NCI-H146 treated with DMSO at 0.1 percent for 48 hours (cell line): ENCODE measurements at regions not wholly inside any gene's neighbourhood (a gene's known extent, or its start where the extent isn't known, plus 50 kb on each side); places are given as distances from the start of the nearest gene placed in this dataset.
"Not testable (repeated sequence)": the region's sequence is repeated elsewhere in the genome, so short reads cannot be mapped to it uniquely, and the experiment has no call there.

ENCODE experiments used
- DNase-seq: peaks from one replicate; lab custom pipeline; 2025; ENCODE audit not compliant: unreplicated experiment; lab: John Stamatoyannopoulos, UW

GRCh38 chr17:27090450-27091042 lies 203.4 kb upstream of the WSB1 start:
- DNase-seq: not testable (repeated sequence)

- DNase-seq: no peak
Measured at GRCh38 chr17:27091043-27091497, 202.8 kb upstream of the WSB1 start.

GRCh38 chr17:27094179-27094578 lies 199.7 kb upstream of the WSB1 start:
- not testable (repeated sequence) for DNase-seq

- DNase-seq: not testable (repeated sequence)
Measured at GRCh38 chr17:27095821-27096220, 198.1 kb upstream of the WSB1 start.

- not testable (repeated sequence) for DNase-seq
Measured at GRCh38 chr17:27099266-27099665, 194.6 kb upstream of the WSB1 start.

- not testable (repeated sequence) for DNase-seq
Measured at GRCh38 chr17:27104605-27105221, 189.2 kb upstream of the WSB1 start.

- DNase-seq: no peak
Measured at GRCh38 chr17:27105636-27106035, 188.3 kb upstream of the WSB1 start.

- no peak for DNase-seq
Measured at GRCh38 chr17:27106347-27106981, 187.4 kb upstream of the WSB1 start.

GRCh38 chr17:27106982-27107360 lies 186.9 kb upstream of the WSB1 start:
- no peak for DNase-seq

- DNase-seq: not testable (repeated sequence)
Measured at GRCh38 chr17:27107386-27108328, 186.3 kb upstream of the WSB1 start.

- DNase-seq: no peak
Measured at GRCh38 chr17:27109346-27109745, 184.6 kb upstream of the WSB1 start.

GRCh38 chr17:27153005-27153404 lies 140.9 kb upstream of the WSB1 start:
- no peak for DNase-seq

GRCh38 chr17:27155866-27156265 lies 138.0 kb upstream of the WSB1 start:
- no peak for DNase-seq

GRCh38 chr17:27157297-27157696 lies 136.6 kb upstream of the WSB1 start:
- DNase-seq: no peak

- DNase-seq: no peak
Measured at GRCh38 chr17:27157898-27158297, 136.0 kb upstream of the WSB1 start.

- DNase-seq: no peak
Measured at GRCh38 chr17:27158382-27158781, 135.5 kb upstream of the WSB1 start.

- DNase-seq: no peak
Measured at GRCh38 chr17:27180322-27180721, 113.6 kb upstream of the WSB1 start.

GRCh38 chr17:27181379-27181925 lies 112.5 kb upstream of the WSB1 start:
- DNase-seq: not testable (repeated sequence)

GRCh38 chr17:27181935-27182334 lies 112.0 kb upstream of the WSB1 start:
- DNase-seq: no peak

- not testable (repeated sequence) for DNase-seq
Measured at GRCh38 chr17:27197505-27197904, 96.4 kb upstream of the WSB1 start.

- DNase-seq: no peak
Measured at GRCh38 chr17:27199948-27200347, 94.0 kb upstream of the WSB1 start.
